Neural cell (in vitro differentiated cells): ENCODE measurements at regions not wholly inside any gene's neighbourhood (a gene's known extent, or its start where the extent isn't known, plus 50 kb on each side); places are given as distances from the start of the nearest gene placed in this dataset.

Experiments used
- H2AFZ ChIP-seq: fragments of 200-600, 300-800 bp; sonication (generic), shearing (Covaris generic); 2 replicates; pipeline ENCODE4 v1.6.0; 2014; ENCODE audit warnings: low read depth, mild to moderate bottlenecking, antibody characterized with exemption, low read length, moderate library complexity
- H3F3A ChIP-seq: fragments of 200-600 bp; shearing (Covaris generic); 2 replicates; pipeline ENCODE4 v1.6.1; 2016; ENCODE audit warnings: mild to moderate bottlenecking, moderate library complexity, mixed read lengths, antibody characterized with exemption, low read length; ENCODE audit not compliant: insufficient read depth, poor library complexity, severe bottlenecking
- H3K27ac ChIP-seq: fragments of 200-600, 300-800 bp; sonication (generic), shearing (Covaris generic); 2 replicates; pipeline ENCODE4 v1.5.1; 2014; ENCODE audit warnings: mild to moderate bottlenecking, low read length, moderate library complexity
- H3K27me3 ChIP-seq: fragments of 300-800, 200-600 bp; sonication (generic), shearing (Covaris generic); 2 replicates; pipeline ENCODE4 v1.6.0; 2014; ENCODE audit warnings: mild to moderate bottlenecking, low read depth, low read length, moderate library complexity; ENCODE audit not compliant: insufficient read depth
- H3K36me3 ChIP-seq: fragments of 300-800, 200-600 bp; sonication (generic), shearing (Covaris generic); 2 replicates; pipeline ENCODE4 v1.5.1; 2014; ENCODE audit warnings: mild to moderate bottlenecking, antibody characterized with exemption, low read length, moderate library complexity; ENCODE audit not compliant: insufficient read depth
- H3K4me2 ChIP-seq: fragments of 300-800, 200-600 bp; sonication (generic), shearing (Covaris generic); 2 replicates; pipeline ENCODE4 v1.6.0; 2014; ENCODE audit warnings: mild to moderate bottlenecking, low read length
- H3K4me3 ChIP-seq: fragments of 300-800, 200-600 bp; sonication (generic), shearing (Covaris generic); 2 replicates; pipeline ENCODE4 v1.5.1; 2014; ENCODE audit warnings: mild to moderate bottlenecking, low read length, moderate library complexity
- H3K79me2 ChIP-seq: fragments of 200-600 bp; shearing (Covaris generic); replicated peaks from 2 replicates; pipeline ENCODE4 v1.6.0; 2014; ENCODE audit warnings: mild to moderate bottlenecking, low read length, moderate library complexity; ENCODE audit not compliant: insufficient read depth
- H3K9ac ChIP-seq: fragments of 300-800, 200-600 bp; sonication (generic), shearing (Covaris generic); 2 replicates; pipeline ENCODE4 v1.6.1; 2016; ENCODE audit warnings: mild to moderate bottlenecking, low read length, mixed read lengths
- H3K9me2 ChIP-seq: fragments of 200-600 bp; shearing (Covaris generic); 2 replicates; pipeline ENCODE4 v1.6.1; 2016; ENCODE audit warnings: mild to moderate bottlenecking, low read length, mixed read lengths; ENCODE audit not compliant: insufficient read depth
- H3K9me3 ChIP-seq: fragments of 200-600, 300-800 bp; sonication (generic), shearing (Covaris generic); 2 replicates; pipeline ENCODE4 v1.6.1; 2016; ENCODE audit warnings: mild to moderate bottlenecking, mixed run types, low read length, moderate library complexity, mixed read lengths
- H4K20me1 ChIP-seq: fragments of 200-600 bp; shearing (Covaris generic); 2 replicates; pipeline ENCODE4 v1.6.1; 2016; ENCODE audit warnings: mild to moderate bottlenecking, mixed run types; ENCODE audit not compliant: insufficient read depth
- EP300 ChIP-seq: fragments of 450-650 bp; conservative IDR thresholded peaks from 2 replicates; pipeline ENCODE4 v1.6.1; 2014; ENCODE audit warnings: antibody characterized with exemption, mild to moderate bottlenecking, moderate library complexity; ENCODE audit not compliant: poor library complexity, severe bottlenecking
- EZH2 ChIP-seq: fragments of 200-600, 300-800 bp; shearing (Covaris generic), sonication (generic); IDR thresholded peaks from 2 replicates; pipeline ENCODE4 v1.6.1; 2014; ENCODE audit warnings: antibody characterized with exemption, low read length, borderline replicate concordance, mild to moderate bottlenecking; ENCODE audit not compliant: insufficient read depth, poor library complexity, severe bottlenecking
- TF ChIP-seq, protein P1 (sequence below): IDR thresholded peaks from 2 replicates; pipeline ENCODE4 v1.6.1; 2012; ENCODE audit warnings: borderline replicate concordance

DNA sequence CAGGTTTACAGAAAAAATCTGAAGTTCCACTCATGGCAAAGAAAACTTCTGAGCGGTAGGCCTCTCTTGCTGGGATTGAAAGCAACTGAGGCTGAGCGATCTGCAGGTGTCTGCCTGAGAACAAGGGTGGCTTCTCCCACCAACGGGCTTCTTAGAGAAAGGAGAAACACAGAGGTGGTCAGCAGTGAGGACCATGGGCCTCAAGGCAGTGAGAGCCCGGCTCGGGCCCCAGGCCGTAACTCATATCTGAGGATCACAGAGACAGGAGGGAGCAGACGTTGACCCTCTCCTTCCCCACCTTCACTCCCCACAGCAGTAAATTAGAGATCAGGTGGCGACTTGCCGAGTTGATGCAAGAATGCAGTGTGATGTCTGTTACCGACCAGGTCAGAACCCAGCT, 50.9 kb upstream of the RTL6 start:
- Histone ChIP-seq H3K27ac (no peak overlapping the region), H3K9me2 (no peaks in the 10 kb centered on the region), H3K36me3 (no peaks in the 10 kb centered on the region), H3K9me3 (no peaks in the 10 kb centered on the region), H3K79me2 (no peaks in the 10 kb centered on the region), H3K4me2 (no peak overlapping the region), H2AFZ (no peak overlapping the region), H3F3A (no peaks in the 10 kb centered on the region), H3K27me3 (no peaks in the 10 kb centered on the region), H4K20me1 (no peaks in the 10 kb centered on the region), H3K4me3 (no peak overlapping the region), H3K9ac (no peak overlapping the region)
- TF ChIP-seq EP300, result no peak
- TF ChIP-seq, protein P1, sequence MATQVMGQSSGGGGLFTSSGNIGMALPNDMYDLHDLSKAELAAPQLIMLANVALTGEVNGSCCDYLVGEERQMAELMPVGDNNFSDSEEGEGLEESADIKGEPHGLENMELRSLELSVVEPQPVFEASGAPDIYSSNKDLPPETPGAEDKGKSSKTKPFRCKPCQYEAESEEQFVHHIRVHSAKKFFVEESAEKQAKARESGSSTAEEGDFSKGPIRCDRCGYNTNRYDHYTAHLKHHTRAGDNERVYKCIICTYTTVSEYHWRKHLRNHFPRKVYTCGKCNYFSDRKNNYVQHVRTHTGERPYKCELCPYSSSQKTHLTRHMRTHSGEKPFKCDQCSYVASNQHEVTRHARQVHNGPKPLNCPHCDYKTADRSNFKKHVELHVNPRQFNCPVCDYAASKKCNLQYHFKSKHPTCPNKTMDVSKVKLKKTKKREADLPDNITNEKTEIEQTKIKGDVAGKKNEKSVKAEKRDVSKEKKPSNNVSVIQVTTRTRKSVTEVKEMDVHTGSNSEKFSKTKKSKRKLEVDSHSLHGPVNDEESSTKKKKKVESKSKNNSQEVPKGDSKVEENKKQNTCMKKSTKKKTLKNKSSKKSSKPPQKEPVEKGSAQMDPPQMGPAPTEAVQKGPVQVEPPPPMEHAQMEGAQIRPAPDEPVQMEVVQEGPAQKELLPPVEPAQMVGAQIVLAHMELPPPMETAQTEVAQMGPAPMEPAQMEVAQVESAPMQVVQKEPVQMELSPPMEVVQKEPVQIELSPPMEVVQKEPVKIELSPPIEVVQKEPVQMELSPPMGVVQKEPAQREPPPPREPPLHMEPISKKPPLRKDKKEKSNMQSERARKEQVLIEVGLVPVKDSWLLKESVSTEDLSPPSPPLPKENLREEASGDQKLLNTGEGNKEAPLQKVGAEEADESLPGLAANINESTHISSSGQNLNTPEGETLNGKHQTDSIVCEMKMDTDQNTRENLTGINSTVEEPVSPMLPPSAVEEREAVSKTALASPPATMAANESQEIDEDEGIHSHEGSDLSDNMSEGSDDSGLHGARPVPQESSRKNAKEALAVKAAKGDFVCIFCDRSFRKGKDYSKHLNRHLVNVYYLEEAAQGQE, result no peak
- no peak for TF ChIP-seq EZH2
